Endothelial cell of umbilical vein (primary cell): ENCODE measurements at regions not wholly inside any gene's neighbourhood (a gene's known extent, or its start where the extent isn't known, plus 50 kb on each side); places are given as distances from the start of the nearest gene placed in this dataset.

Experiments used
- BruUV-seq: library from RNA; stranded (reverse); fragments of 400-500 nt; replicated peaks from 2 replicates; lab custom pipeline; 2021; lab: Mats Ljungman, UMichigan
- CTCF ChIA-PET: fragments of 300-600, 350-600 bp; sonication (Branson Sonifier 250); formaldehyde crosslinking; loops from one replicate; lab custom pipeline; 2021; ENCODE audit warnings: antibody characterized with exemption, inconsistent platforms; lab: Charles Lee
- POLR2A ChIA-PET: fragments of 300-600, 350-600 bp; sonication (Branson Sonifier 250); formaldehyde crosslinking; loops from one replicate; lab custom pipeline; 2021; ENCODE audit warnings: antibody characterized with exemption, inconsistent platforms; lab: Charles Lee
- DNase-seq: peaks from one replicate; pipeline ENCODE4 v3.0.0-alpha.2; 2011; ENCODE audit warnings: low read depth, low spot score
- FAIRE-seq: peaks from 2 replicates; lab custom pipeline; 2011; peaks lifted over from hg19 to GRCh38; lab: Jason Lieb, UNC
- H2AFZ ChIP-seq: 2 replicates; pipeline ENCODE4 v1.6.0; 2012; ENCODE audit warnings: low read depth, low read length, control low read depth, inconsistent platforms
- H3K27ac ChIP-seq: 2 replicates; pipeline ENCODE4 v1.5.1; 2011; ENCODE audit warnings: low read depth, mild to moderate bottlenecking, control low read depth, low read length, moderate library complexity; ENCODE audit not compliant: insufficient read depth
- H3K27me3 ChIP-seq, 2 experiments: 2 replicates each; pipeline versions ENCODE4 v1.6.0 to v1.6.1; 2011; ENCODE audit warnings: low read length in 2 of 2, mixed read lengths in 1 of 2; ENCODE audit not compliant: control insufficient read depth in 2 of 2, insufficient read depth in 2 of 2
- H3K36me3 ChIP-seq, 2 experiments: 2 replicates in 1 of 2; 3 replicates in 1 of 2; pipeline ENCODE4 v1.5.1; 2011; ENCODE audit warnings: low read length in 2 of 2, mild to moderate bottlenecking in 1 of 2, moderate library complexity in 1 of 2; ENCODE audit not compliant: control insufficient read depth in 2 of 2, insufficient read depth in 2 of 2; ENCODE audit errors: extremely low read depth in 1 of 2
- H3K4me1 ChIP-seq: 3 replicates; pipeline ENCODE4 v1.5.1; 2011; ENCODE audit warnings: mild to moderate bottlenecking, low read length; ENCODE audit not compliant: control insufficient read depth, insufficient read depth; ENCODE audit errors: extremely low read depth
- H3K4me2 ChIP-seq: 2 replicates; pipeline ENCODE4 v1.6.1; 2011; ENCODE audit warnings: low read length, control low read depth, mixed read lengths; ENCODE audit not compliant: insufficient read depth
- H3K4me3 ChIP-seq, 3 experiments: fragments of 200-600 bp in 1 of 3; sonication (generic), shearing (Covaris generic) in 1 of 3; replicated peaks in 1 of 3; 2 replicates each; pipeline ENCODE4 v1.5.1; 2011 to 2016; ENCODE audit warnings: control low read depth in 3 of 3, low read length in 3 of 3, mild to moderate bottlenecking in 2 of 3, inconsistent platforms in 1 of 3, low read depth in 1 of 3, moderate library complexity in 1 of 3; ENCODE audit not compliant: insufficient read depth in 1 of 3
- H3K79me2 ChIP-seq: 2 replicates; pipeline ENCODE4 v1.6.0; 2012; ENCODE audit warnings: low read length, inconsistent platforms; ENCODE audit not compliant: control insufficient read depth, insufficient read depth
- H3K9ac ChIP-seq: replicated peaks from 2 replicates; pipeline ENCODE3; 2011; ENCODE audit warnings: low read length, control low read depth; ENCODE audit not compliant: insufficient read depth; ENCODE audit errors: extremely low read depth
- H3K9me1 ChIP-seq: replicated peaks from 3 replicates; pipeline ENCODE4 v1.6.0; 2011; ENCODE audit warnings: mild to moderate bottlenecking, low read length; ENCODE audit not compliant: control insufficient read depth, insufficient read depth; ENCODE audit errors: extremely low read depth
- H3K9me3 ChIP-seq: replicated peaks from 2 replicates; pipeline ENCODE4 v1.5.1; 2012; ENCODE audit warnings: low read length, inconsistent platforms; ENCODE audit not compliant: control insufficient read depth, insufficient read depth
- H4K20me1 ChIP-seq: replicated peaks from 2 replicates; pipeline ENCODE3; 2011; ENCODE audit warnings: mild to moderate bottlenecking, low read length; ENCODE audit not compliant: control insufficient read depth, insufficient read depth; ENCODE audit errors: extremely low read depth
- CTCF ChIP-seq, 2 donors: IDR thresholded peaks; 1 replicate in 1 of 2; 2 replicates in 1 of 2; pipeline ENCODE4 v1.5.1; 2011; ENCODE audit warnings: low read length in 2 of 2, mild to moderate bottlenecking in 2 of 2, moderate library complexity in 2 of 2, control low read depth in 1 of 2, inconsistent platforms in 1 of 2, low read depth in 1 of 2; ENCODE audit not compliant: insufficient read depth in 1 of 2; ENCODE audit errors: extremely low read depth in 1 of 2
- EZH2 ChIP-seq: IDR thresholded peaks from 2 replicates; pipeline ENCODE4 v1.6.1; 2012; ENCODE audit warnings: borderline replicate concordance, low read depth, mild to moderate bottlenecking, moderate library complexity, low read length, inconsistent platforms; ENCODE audit not compliant: severe bottlenecking
- FOS ChIP-seq: IDR thresholded peaks from 2 replicates; pipeline ENCODE4 v1.6.1; 2011; ENCODE audit warnings: mild to moderate bottlenecking, low read length, moderate library complexity, borderline replicate concordance; ENCODE audit not compliant: insufficient read depth
- GATA2 ChIP-seq: IDR thresholded peaks from 2 replicates; pipeline ENCODE4 v1.7.0; 2011; ENCODE audit warnings: low read depth, mild to moderate bottlenecking, moderate library complexity, mixed read lengths, low read length; ENCODE audit not compliant: insufficient read length, insufficient read depth
- JUN ChIP-seq: IDR thresholded peaks from 2 replicates; pipeline ENCODE4 v1.6.1; 2011; ENCODE audit warnings: borderline replicate concordance, low read depth; ENCODE audit not compliant: insufficient read length, insufficient read depth
- MAX ChIP-seq: IDR thresholded peaks from 2 replicates; pipeline ENCODE4 v1.6.1; 2011; ENCODE audit not compliant: insufficient read depth, insufficient read length
- MYC ChIP-seq: IDR thresholded peaks from one replicate; pipeline ENCODE4 v1.6.1; 2011; ENCODE audit warnings: mild to moderate bottlenecking, low read depth, low read length
- POLR2A ChIP-seq: IDR thresholded peaks from 2 replicates; pipeline ENCODE4 v1.6.1; 2012; ENCODE audit warnings: low read depth, mild to moderate bottlenecking, control low read depth, low read length
- POLR2AphosphoS5 ChIP-seq: IDR thresholded peaks from 2 replicates; pipeline ENCODE4 v1.6.1; 2012; ENCODE audit warnings: low read depth, mild to moderate bottlenecking, control low read depth, low read length, moderate library complexity; ENCODE audit not compliant: insufficient read depth
- dilution Hi-C: fragments of 300-500 bp; cut with MboI; formaldehyde crosslinking; loops from one replicate; pipeline ENCODE4 v1.15.0; 2019; ENCODE audit warnings: low sequenced_read_pairs; ENCODE audit not compliant: extremely low pct_ligation_motif_present
- intact Hi-C: fragments of 100-400 bp; cut with micrococcal nuclease; formaldehyde crosslinking; loops from one replicate; pipeline ENCODE4 v1.10.0; 2022

- intact Hi-C loops = no loop called here
- no peaks in the 10 kb centered on the region for H3K36me3 ChIP-seq
- no peak overlapping the region for H3K27ac ChIP-seq
- H3K79me2 ChIP-seq = no peaks in the 10 kb centered on the region
- H3K4me1 ChIP-seq = no peaks in the 10 kb centered on the region
- CTCF ChIA-PET = no interaction called here
- POLR2A ChIA-PET = no interaction called here
- TF ChIP-seq CTCF (IDR thresholded peaks at IDR 0.05; ENCODE audit: extremely low read depth in 1 of 2, insufficient read depth in 1 of 2, low read depth in 1 of 2, low read length in 2 of 2) (no peak), JUN (no peak), FOS (no peak), MYC (no peak), EZH2 (no peak), MAX (no peak), GATA2 (no peak), POLR2A (no peak), POLR2AphosphoS5 (no peak)
- H3K27me3 ChIP-seq = no peaks in the 10 kb centered on the region
- dilution Hi-C loops = no loop called here
- H3K9me3 ChIP-seq = peaks cover 6% of the 10 kb centered on the region
- no TSS peak for BruUV-seq
- H3K4me3 ChIP-seq = no peak overlapping the region
- no peak overlapping the region for H3K9ac ChIP-seq
- H4K20me1 ChIP-seq = no peaks in the 10 kb centered on the region
- DNase-seq (no peak), FAIRE-seq (no peak)
- H3K4me2 ChIP-seq = no peak overlapping the region
- H3K9me1 ChIP-seq = no peaks in the 10 kb centered on the region
- H2AFZ ChIP-seq = no peak overlapping the region
These were observed 441.0 kb upstream of the TENM3 start for GRCh38 chr4:181802207-181802606.
